SK-N-SH treated with all-trans-retinoic acid at 6 μM for 48 hours (cell line): ENCODE measurements at regions not wholly inside any gene's neighbourhood (a gene's known extent, or its start where the extent isn't known, plus 50 kb on each side); places are given as distances from the start of the nearest gene placed in this dataset.

Experiments
- ATAC-seq: fragments of 200-7000 bp; cut with Tn5 transposase; 3 replicates; pipeline ENCODE4 v1.9.1; 2020; ENCODE audit warnings: mild to moderate bottlenecking, moderate library complexity
- ARNTL ChIP-seq: fragments of 450-650 bp; formaldehyde crosslinking; IDR thresholded peaks from 2 replicates; pipeline ENCODE4 v1.5.0; 2020; ENCODE audit warnings: low read depth, mild to moderate bottlenecking, moderate library complexity, borderline replicate concordance
- BACH2 ChIP-seq: fragments of 250-450 bp; sonication (Bioruptor Pico); IDR thresholded peaks from 2 replicates; pipeline ENCODE4 v1.9.0; 2021; ENCODE audit warnings: mild to moderate bottlenecking, borderline replicate concordance
- ESRRG ChIP-seq: fragments of 250-450 bp; sonication (Bioruptor Pico); IDR thresholded peaks from 2 replicates; pipeline ENCODE4 v1.6.1; 2021; ENCODE audit warnings: mild to moderate bottlenecking
- ISL1 ChIP-seq: fragments of 250-450 bp; sonication (Bioruptor Pico); IDR thresholded peaks from 2 replicates; pipeline ENCODE4 v2.1.2; 2022; ENCODE audit warnings: mild to moderate bottlenecking, moderate library complexity
- OSR1 ChIP-seq: fragments of 250-450 bp; sonication (Bioruptor Pico); IDR thresholded peaks from 2 replicates; pipeline ENCODE4 v1.8.0; 2022; ENCODE audit warnings: moderate library complexity, mild to moderate bottlenecking, inconsistent platforms
- PPARA ChIP-seq: fragments of 250-450 bp; sonication (Bioruptor Pico); IDR thresholded peaks from 2 replicates; pipeline ENCODE4 v1.5.0; 2020; ENCODE audit warnings: mild to moderate bottlenecking, borderline replicate concordance
- RARB ChIP-seq: fragments of 250-450 bp; sonication (Bioruptor Pico); IDR thresholded peaks from 2 replicates; pipeline ENCODE4 v1.8.0; 2021; ENCODE audit warnings: mild to moderate bottlenecking, moderate library complexity
- SNAI2 ChIP-seq: fragments of 250-450 bp; sonication (Bioruptor Pico); IDR thresholded peaks from 2 replicates; pipeline ENCODE4 v1.5.0; 2020; ENCODE audit warnings: mild to moderate bottlenecking, moderate library complexity
- TCF4 ChIP-seq: fragments of 250-450 bp; sonication (Bioruptor Pico); IDR thresholded peaks from 2 replicates; pipeline ENCODE4 v1.8.0; 2021; ENCODE audit warnings: mild to moderate bottlenecking, moderate library complexity, borderline replicate concordance
- TOX ChIP-seq: fragments of 250-450 bp; sonication (Bioruptor Pico); IDR thresholded peaks from 2 replicates; pipeline ENCODE4 v1.8.0; 2021; ENCODE audit warnings: mild to moderate bottlenecking, moderate library complexity, borderline replicate concordance
- ZC3H10 ChIP-seq: fragments of 250-450 bp; sonication (Bioruptor Pico); IDR thresholded peaks from 2 replicates; pipeline ENCODE4 v1.5.1; 2021; ENCODE audit warnings: mild to moderate bottlenecking, moderate library complexity
- ZFP3 ChIP-seq: fragments of 250-450 bp; sonication (Bioruptor Pico); IDR thresholded peaks from 2 replicates; pipeline ENCODE4 v1.5.0; 2020; ENCODE audit warnings: mild to moderate bottlenecking, moderate library complexity
- ZFP30 ChIP-seq: fragments of 450-650 bp; formaldehyde crosslinking; IDR thresholded peaks from 2 replicates; pipeline ENCODE4 v1.5.0; 2022; ENCODE audit warnings: mild to moderate bottlenecking, moderate library complexity
- ZNF565 ChIP-seq: fragments of 450-650 bp; formaldehyde crosslinking; conservative IDR thresholded peaks from 2 replicates; pipeline ENCODE4 v1.5.0; 2020; ENCODE audit warnings: low read depth, mild to moderate bottlenecking, moderate library complexity
- ZNF8 ChIP-seq: fragments of 450-650 bp; formaldehyde crosslinking; IDR thresholded peaks from 2 replicates; pipeline ENCODE4 v1.5.0; 2020; ENCODE audit warnings: mild to moderate bottlenecking, moderate library complexity
- TF ChIP-seq, protein P1 (sequence below): fragments of 250-450 bp; sonication (Bioruptor Pico); IDR thresholded peaks from 2 replicates; pipeline ENCODE4 v1.8.0; 2021; ENCODE audit warnings: low read depth, mild to moderate bottlenecking, moderate library complexity, borderline replicate concordance
- TF ChIP-seq, protein P2 (sequence below): fragments of 250-450 bp; sonication (Bioruptor Pico); IDR thresholded peaks from 2 replicates; pipeline ENCODE4 v1.8.0; 2020; ENCODE audit warnings: mild to moderate bottlenecking, moderate library complexity, borderline replicate concordance
- TF ChIP-seq, protein P3 (sequence below): fragments of 250-450 bp; sonication (Bioruptor Pico); IDR thresholded peaks from 2 replicates; pipeline ENCODE4 v1.5.1; 2020; ENCODE audit warnings: low read depth, mild to moderate bottlenecking, moderate library complexity

DNA sequence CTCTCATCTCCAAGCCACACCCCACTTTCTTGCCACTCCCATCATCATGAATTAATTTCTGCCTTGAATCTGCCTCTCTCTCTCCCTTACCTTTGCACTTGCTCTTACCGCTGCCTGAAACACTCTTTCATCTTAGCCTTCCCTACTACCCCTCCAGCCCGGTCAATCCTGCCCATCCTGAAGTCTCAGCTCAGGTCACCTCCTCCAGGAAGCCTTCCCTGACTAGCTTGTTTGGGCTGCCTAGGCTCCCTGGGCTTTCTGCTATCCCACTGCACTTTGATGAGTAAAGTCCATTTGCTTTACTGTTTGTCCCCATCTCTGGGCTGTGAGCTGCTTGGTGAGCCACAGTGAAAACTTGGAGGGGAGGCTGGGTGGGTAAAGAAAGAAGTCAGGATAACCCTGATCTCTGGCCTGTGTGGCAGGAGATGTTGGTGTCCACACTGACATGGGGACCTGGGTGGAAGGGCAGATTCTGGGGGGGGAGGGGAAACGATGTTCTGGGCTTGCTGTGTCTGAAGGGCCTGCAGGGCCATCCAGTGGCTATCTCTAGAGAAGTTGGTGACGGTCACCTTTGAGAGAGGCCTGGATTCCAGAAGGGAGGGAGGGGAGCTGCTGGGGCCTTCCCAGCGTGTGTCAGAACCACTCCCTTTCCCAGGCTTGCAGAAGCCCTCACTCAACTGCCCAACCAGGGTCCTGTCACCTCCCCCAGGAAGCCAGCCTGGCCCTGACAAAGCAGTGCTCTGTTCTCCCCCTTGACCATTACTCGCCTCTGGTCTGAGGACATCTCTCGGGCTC lies 75.0 kb upstream of the DAB2IP start:
- TF ChIP-seq ZFP3 (CRISPR knock-in tag) (no peak), ZFP30 (CRISPR knock-in tag) (no peak)
- ATAC-seq, result peak; percentile 26; the same call in 2 of the 3 replicates

DNA sequence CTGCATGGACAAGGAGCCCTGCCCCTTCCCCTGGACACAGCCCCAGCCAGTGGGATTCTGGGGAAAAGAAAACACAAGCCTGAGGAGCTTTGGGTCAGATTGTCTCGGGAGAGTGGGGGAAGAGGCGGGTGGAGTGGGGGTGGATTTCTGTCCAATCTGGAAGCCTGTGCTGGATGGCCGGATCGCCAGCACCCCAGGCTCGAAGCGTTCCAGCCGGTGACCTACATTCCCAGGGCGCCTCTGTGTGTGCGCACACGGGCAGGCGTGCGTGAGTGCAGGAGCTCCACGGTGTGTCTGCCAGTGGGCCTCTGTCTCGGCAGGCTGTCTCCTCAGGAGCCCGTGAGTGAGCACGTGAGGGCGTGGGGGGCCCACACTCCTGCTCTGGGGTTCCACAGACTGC lies 74.3 kb upstream of the DAB2IP start:
- TF ChIP-seq ZNF565 (CRISPR knock-in tag) (no peak), PPARA (CRISPR knock-in tag) (no peak), ESRRG (no peak), ZNF8 (CRISPR knock-in tag) (no peak), ZFP30 (CRISPR knock-in tag) (no peak), ZFP3 (CRISPR knock-in tag) (no peak), ARNTL (no peak), SNAI2 (CRISPR knock-in tag) (no peak), BACH2 (CRISPR knock-in tag) (no peak), OSR1 (CRISPR knock-in tag) (no peak)
- TF ChIP-seq, protein P1, sequence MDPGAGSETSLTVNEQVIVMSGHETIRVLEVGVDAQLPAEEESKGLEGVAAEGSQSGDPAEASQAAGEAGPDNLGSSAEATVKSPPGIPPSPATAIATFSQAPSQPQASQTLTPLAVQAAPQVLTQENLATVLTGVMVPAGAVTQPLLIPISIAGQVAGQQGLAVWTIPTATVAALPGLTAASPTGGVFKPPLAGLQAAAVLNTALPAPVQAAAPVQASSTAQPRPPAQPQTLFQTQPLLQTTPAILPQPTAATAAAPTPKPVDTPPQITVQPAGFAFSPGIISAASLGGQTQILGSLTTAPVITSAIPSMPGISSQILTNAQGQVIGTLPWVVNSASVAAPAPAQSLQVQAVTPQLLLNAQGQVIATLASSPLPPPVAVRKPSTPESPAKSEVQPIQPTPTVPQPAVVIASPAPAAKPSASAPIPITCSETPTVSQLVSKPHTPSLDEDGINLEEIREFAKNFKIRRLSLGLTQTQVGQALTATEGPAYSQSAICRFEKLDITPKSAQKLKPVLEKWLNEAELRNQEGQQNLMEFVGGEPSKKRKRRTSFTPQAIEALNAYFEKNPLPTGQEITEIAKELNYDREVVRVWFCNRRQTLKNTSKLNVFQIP (CRISPR knock-in tag), result no peak
- TF ChIP-seq, protein P2, sequence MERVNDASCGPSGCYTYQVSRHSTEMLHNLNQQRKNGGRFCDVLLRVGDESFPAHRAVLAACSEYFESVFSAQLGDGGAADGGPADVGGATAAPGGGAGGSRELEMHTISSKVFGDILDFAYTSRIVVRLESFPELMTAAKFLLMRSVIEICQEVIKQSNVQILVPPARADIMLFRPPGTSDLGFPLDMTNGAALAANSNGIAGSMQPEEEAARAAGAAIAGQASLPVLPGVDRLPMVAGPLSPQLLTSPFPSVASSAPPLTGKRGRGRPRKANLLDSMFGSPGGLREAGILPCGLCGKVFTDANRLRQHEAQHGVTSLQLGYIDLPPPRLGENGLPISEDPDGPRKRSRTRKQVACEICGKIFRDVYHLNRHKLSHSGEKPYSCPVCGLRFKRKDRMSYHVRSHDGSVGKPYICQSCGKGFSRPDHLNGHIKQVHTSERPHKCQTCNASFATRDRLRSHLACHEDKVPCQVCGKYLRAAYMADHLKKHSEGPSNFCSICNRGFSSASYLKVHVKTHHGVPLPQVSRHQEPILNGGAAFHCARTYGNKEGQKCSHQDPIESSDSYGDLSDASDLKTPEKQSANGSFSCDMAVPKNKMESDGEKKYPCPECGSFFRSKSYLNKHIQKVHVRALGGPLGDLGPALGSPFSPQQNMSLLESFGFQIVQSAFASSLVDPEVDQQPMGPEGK (CRISPR knock-in tag), result no peak
- ATAC-seq, result peak; percentile 24; the same call in 1 of the 3 replicates

DNA sequence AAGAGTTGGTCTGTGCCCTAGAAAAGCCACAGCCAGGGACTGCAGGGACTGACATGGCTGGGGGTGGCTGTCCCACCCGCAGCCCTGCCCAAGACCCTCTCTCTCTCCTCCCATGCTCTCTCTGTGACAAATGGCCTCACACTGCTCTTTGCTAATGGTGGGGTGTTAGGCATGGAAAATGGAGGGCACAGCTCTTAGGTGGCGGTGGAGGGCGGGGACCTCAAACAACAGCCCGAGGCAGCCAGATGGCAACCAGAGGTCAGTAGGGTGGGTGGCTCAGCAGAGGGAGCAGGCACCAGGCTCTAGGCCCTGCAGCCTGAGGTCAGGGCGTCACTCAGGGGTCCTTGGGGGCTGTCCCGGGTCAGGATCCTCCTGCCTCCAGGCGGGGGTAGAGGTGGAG lies 73.9 kb upstream of the DAB2IP start:
- ATAC-seq, result no peak; the same call in 1 of the 3 replicates
- TF ChIP-seq, protein P3, sequence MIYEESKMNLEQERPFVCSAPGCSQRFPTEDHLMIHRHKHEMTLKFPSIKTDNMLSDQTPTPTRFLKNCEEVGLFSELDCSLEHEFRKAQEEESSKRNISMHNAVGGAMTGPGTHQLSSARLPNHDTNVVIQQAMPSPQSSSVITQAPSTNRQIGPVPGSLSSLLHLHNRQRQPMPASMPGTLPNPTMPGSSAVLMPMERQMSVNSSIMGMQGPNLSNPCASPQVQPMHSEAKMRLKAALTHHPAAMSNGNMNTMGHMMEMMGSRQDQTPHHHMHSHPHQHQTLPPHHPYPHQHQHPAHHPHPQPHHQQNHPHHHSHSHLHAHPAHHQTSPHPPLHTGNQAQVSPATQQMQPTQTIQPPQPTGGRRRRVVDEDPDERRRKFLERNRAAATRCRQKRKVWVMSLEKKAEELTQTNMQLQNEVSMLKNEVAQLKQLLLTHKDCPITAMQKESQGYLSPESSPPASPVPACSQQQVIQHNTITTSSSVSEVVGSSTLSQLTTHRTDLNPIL (CRISPR knock-in tag), result no peak
- TF ChIP-seq SNAI2 (CRISPR knock-in tag), result no peak
- TF ChIP-seq TCF4 (CRISPR knock-in tag), result no peak
- no peak for TF ChIP-seq RARB (CRISPR knock-in tag)
- TF ChIP-seq, all 23 proteins: peak for 0

DNA sequence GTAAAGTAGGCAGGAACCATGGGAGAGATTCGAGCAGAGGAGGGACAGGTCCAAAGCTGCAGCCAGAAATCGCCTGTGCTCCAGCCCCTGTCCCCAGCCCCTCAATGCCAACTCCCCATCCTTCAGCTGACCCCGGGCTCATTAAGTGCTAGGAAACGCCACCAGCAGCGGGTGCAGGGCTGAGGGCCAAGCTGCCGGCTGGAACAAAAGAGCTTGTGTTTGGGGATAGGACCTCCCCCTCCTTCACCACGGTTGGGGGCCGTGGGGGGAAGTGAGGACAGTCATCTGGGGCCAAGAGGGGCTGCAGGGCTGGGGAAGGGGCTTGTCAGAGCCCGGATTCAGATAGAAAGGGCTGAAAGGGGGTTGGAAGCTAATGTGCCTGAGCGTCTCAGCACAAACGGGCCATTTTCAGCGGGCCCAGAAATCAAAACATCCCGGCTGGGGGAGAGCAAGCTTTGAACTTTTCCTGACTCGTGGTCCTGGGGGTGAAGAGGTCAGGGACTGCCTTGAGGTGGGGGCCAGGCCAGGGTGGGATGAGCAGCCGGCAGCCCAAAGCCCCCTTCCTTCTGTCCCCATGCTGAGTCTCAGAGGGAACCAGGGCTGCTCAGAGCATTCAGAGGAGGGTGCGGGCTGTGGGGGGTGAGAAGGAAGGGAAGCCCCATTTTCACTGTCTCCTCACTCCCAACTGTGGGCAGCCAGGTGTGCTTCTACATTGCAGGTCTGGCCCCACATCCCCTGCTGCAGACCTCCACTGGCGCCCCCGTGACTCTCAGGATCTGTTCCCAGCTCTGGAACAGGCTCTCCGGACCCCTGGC lies 69.4 kb upstream of the DAB2IP start:
- no peak for ATAC-seq
- TF ChIP-seq OSR1 (CRISPR knock-in tag) (no peak), ZC3H10 (no peak), TCF4 (CRISPR knock-in tag) (no peak), PPARA (CRISPR knock-in tag) (no peak), ISL1 (CRISPR knock-in tag) (no peak), TOX (CRISPR knock-in tag) (no peak), ESRRG (no peak), BACH2 (CRISPR knock-in tag) (no peak), ZNF8 (CRISPR knock-in tag) (no peak), ZNF565 (CRISPR knock-in tag) (no peak), RARB (CRISPR knock-in tag) (no peak)
- TF ChIP-seq, protein P1 (CRISPR knock-in tag), result no peak
- TF ChIP-seq, protein P2 (CRISPR knock-in tag), result no peak
